Keratinocyte (primary cell): ENCODE measurements at regions not wholly inside any gene's neighbourhood (a gene's known extent, or its start where the extent isn't known, plus 50 kb on each side); places are given as distances from the start of the nearest gene placed in this dataset.

Experiments
- CTCF ChIP-seq, 3 experiments: IDR thresholded peaks in 1 of 3; conservative IDR thresholded peaks in 1 of 3; optimal IDR thresholded peaks in 1 of 3; 2 replicates in 2 of 3; 3 replicates in 1 of 3; pipeline versions ENCODE3 to v1.5.1; 2011; ENCODE audit warnings: low read length in 3 of 3, mild to moderate bottlenecking in 3 of 3, moderate library complexity in 2 of 3, control low read depth in 1 of 3, inconsistent platforms in 1 of 3; ENCODE audit not compliant: insufficient read depth in 2 of 3; ENCODE audit errors: extremely low read depth in 1 of 3
- EZH2 ChIP-seq: IDR thresholded peaks from one replicate; pipeline ENCODE4 v1.6.1; 2012; ENCODE audit warnings: inconsistent platforms, mild to moderate bottlenecking, low read length, moderate library complexity

- TF ChIP-seq CTCF (optimal IDR thresholded peaks at IDR 0.05 in 1 of 3, IDR thresholded peaks at IDR 0.05 in 1 of 3, conservative IDR thresholded peaks at IDR 0.05 in 1 of 3; ENCODE audit: extremely low read depth in 1 of 3, insufficient read depth in 2 of 3, low read length in 3 of 3) (no peak), EZH2 (no peak)
These were observed 192.6 kb upstream of the CXCL12 start for GRCh38 chr10:44577533-44577932.
